Esophagus squamous epithelium (tissue), 5 donors: ENCODE measurements at regions not wholly inside any gene's neighbourhood (a gene's known extent, or its start where the extent isn't known, plus 50 kb on each side); places are given as distances from the start of the nearest gene placed in this dataset.

ENCODE experiments used
- DNase-seq: peaks from one replicate; lab custom pipeline; 2025; lab: John Stamatoyannopoulos, UW
- H3K27ac ChIP-seq, 4 donors: fragments of 200-600 bp; sonication (generic); one replicate each; pipeline ENCODE4 v1.5.1; 2016 to 2019; ENCODE audit warnings: mild to moderate bottlenecking in 1 of 4
- H3K27me3 ChIP-seq, 4 donors: fragments of 200-600 bp; sonication (generic); 1 replicate in 3 of 4; 2 replicates in 1 of 4; pipeline versions ENCODE4 v1.5.1 to v1.6.0; 2017 to 2021; ENCODE audit warnings: antibody characterized with exemption in 1 of 4
- H3K36me3 ChIP-seq, 3 donors: fragments of 200-600 bp; sonication (generic); one replicate each; pipeline ENCODE4 v1.5.1; 2016 to 2019
- H3K4me1 ChIP-seq, 3 donors: fragments of 200-600 bp; sonication (generic); one replicate each; pipeline ENCODE4 v1.5.1; 2017 to 2019
- H3K4me3 ChIP-seq, 4 donors: fragments of 200-600 bp; sonication (generic); 1 replicate in 3 of 4; 2 replicates in 1 of 4; pipeline ENCODE4 v1.5.1; 2016 to 2019; ENCODE audit warnings: mild to moderate bottlenecking in 2 of 4, moderate library complexity in 1 of 4
- H3K9me3 ChIP-seq, 3 donors: fragments of 200-600 bp; sonication (generic); one replicate each; pipeline ENCODE4 v1.5.1; 2016 to 2019
- CTCF ChIP-seq, 6 experiments: fragments of 450-650 bp in 4 of 6; fragments of 200-600 bp in 2 of 6; sonication (generic) in 2 of 6; IDR thresholded peaks; one replicate each; pipeline ENCODE4 v1.5.1; 2016 to 2019; ENCODE audit warnings: antibody characterized with exemption in 6 of 6, mild to moderate bottlenecking in 4 of 6, moderate library complexity in 4 of 6
- POLR2A ChIP-seq, 4 donors: fragments of 450-650 bp; IDR thresholded peaks; one replicate each; pipeline ENCODE4 v1.6.1; 2017; ENCODE audit warnings: antibody characterized with exemption in 4 of 4, mild to moderate bottlenecking in 4 of 4, moderate library complexity in 3 of 4
- WGBS, 2 donors: methylation state at CpG; one replicate each; pipeline ENCODE4 v1.1.5; 2018; 5-methylcytosine and 5-hydroxymethylcytosine counted together
- intact Hi-C: fragments of 100-400 bp; cut with DNase I; formaldehyde crosslinking; loops from one replicate; pipeline ENCODE4 v1.15.0; 2022
- donor health status: DM: yes; HTN: yes; CAD: no.

GRCh38 chr6:54579011-54579410 lies 267.6 kb upstream of the FAM83B start:
- intact Hi-C loops: no loop called here
- 48 to 79% methylated on average over 2 of the region's 2 CpGs for WGBS, 2 donors

GRCh38 chr6:54586251-54586650 lies 260.3 kb upstream of the FAM83B start:
- no peaks in the 10 kb centered on the region for H3K9me3 ChIP-seq
- no peak for TF ChIP-seq CTCF (IDR thresholded peaks at IDR 0.05)
- TF ChIP-seq POLR2A (IDR thresholded peaks at IDR 0.05): no peak
- H3K27me3 ChIP-seq: no peaks in the 10 kb centered on the region
- no peak overlapping the region for H3K27ac ChIP-seq
- intact Hi-C loops: no loop called here
- no peak overlapping the region for H3K4me3 ChIP-seq
- no peaks in the 10 kb centered on the region for H3K36me3 ChIP-seq
- no peak for DNase-seq
- H3K4me1 ChIP-seq: no peaks in the 10 kb centered on the region

More at GRCh38 chr6:54579011-54579410, 267.6 kb upstream of the FAM83B start:
- H3K27me3 ChIP-seq: no peaks in the 10 kb centered on the region
- no peaks in the 10 kb centered on the region for H3K36me3 ChIP-seq
- no peak overlapping the region for H3K4me3 ChIP-seq
- no peak overlapping the region for H3K27ac ChIP-seq
- H3K4me1 ChIP-seq: peaks cover 0 to 15% (median 0%) of the 10 kb centered on the region in 3 donors
- no peak for DNase-seq
- no peak for TF ChIP-seq CTCF (IDR thresholded peaks at IDR 0.05)
- no peak for TF ChIP-seq POLR2A (IDR thresholded peaks at IDR 0.05)
- H3K9me3 ChIP-seq: no peaks in the 10 kb centered on the region

GRCh38 chr6:54587277-54587676 lies 259.3 kb upstream of the FAM83B start:
- no peaks in the 10 kb centered on the region for H3K9me3 ChIP-seq
- no peaks in the 10 kb centered on the region for H3K36me3 ChIP-seq
- WGBS, 2 donors: 77% methylated on average over 3 of the region's 3 CpGs
- no peaks in the 10 kb centered on the region for H3K27me3 ChIP-seq
- no peak overlapping the region for H3K27ac ChIP-seq
- TF ChIP-seq CTCF (IDR thresholded peaks at IDR 0.05): no peak
- TF ChIP-seq POLR2A (IDR thresholded peaks at IDR 0.05): no peak
- H3K4me3 ChIP-seq: no peak overlapping the region
- no peak for DNase-seq
- H3K4me1 ChIP-seq: no peaks in the 10 kb centered on the region
- intact Hi-C loops: no loop called here

- H3K4me1 ChIP-seq: no peaks in the 10 kb centered on the region
Observed at GRCh38 chr6:54588176-54588575, 258.4 kb upstream of the FAM83B start.

GRCh38 chr6:54595844-54596243 lies 250.7 kb upstream of the FAM83B start:
- no peaks in the 10 kb centered on the region for H3K27me3 ChIP-seq
- no peak for DNase-seq
- H3K4me3 ChIP-seq: no peak overlapping the region
- H3K36me3 ChIP-seq: no peaks in the 10 kb centered on the region
- 67 to 69% methylated on average over 3 of the region's 3 CpGs for WGBS, 2 donors
- no peaks in the 10 kb centered on the region for H3K9me3 ChIP-seq
- TF ChIP-seq POLR2A (IDR thresholded peaks at IDR 0.05): no peak
- no peak for TF ChIP-seq CTCF (IDR thresholded peaks at IDR 0.05)
- intact Hi-C loops: no loop called here
- H3K27ac ChIP-seq: no peak overlapping the region
- H3K4me1 ChIP-seq: no peaks in the 10 kb centered on the region

More at GRCh38 chr6:54588176-54588575, 258.4 kb upstream of the FAM83B start:
- H3K27ac ChIP-seq: no peak overlapping the region
- no peak for DNase-seq
- TF ChIP-seq CTCF (IDR thresholded peaks at IDR 0.05) (no peak), POLR2A (IDR thresholded peaks at IDR 0.05) (no peak)
- no peaks in the 10 kb centered on the region for H3K27me3 ChIP-seq
- H3K36me3 ChIP-seq: no peaks in the 10 kb centered on the region
- 80 to 82% methylated on average over 1 of the region's 1 CpG for WGBS, 2 donors
- intact Hi-C loops: no loop called here
- H3K9me3 ChIP-seq: no peaks in the 10 kb centered on the region
- no peak overlapping the region for H3K4me3 ChIP-seq
